Astrocyte (in vitro differentiated cells and primary cell): ENCODE measurements at regions not wholly inside any gene's neighbourhood (a gene's known extent, or its start where the extent isn't known, plus 50 kb on each side); places are given as distances from the start of the nearest gene placed in this dataset.

Experiments
- CTCF ChIP-seq: IDR thresholded peaks from 2 replicates; pipeline ENCODE4 v1.5.1; 2011; ENCODE audit warnings: low read depth, mild to moderate bottlenecking, inconsistent platforms, low read length, moderate library complexity; ENCODE audit not compliant: insufficient read depth
- EZH2 ChIP-seq: IDR thresholded peaks from 2 replicates; pipeline ENCODE4 v1.6.1; 2012; ENCODE audit warnings: mild to moderate bottlenecking, low read length, inconsistent platforms; ENCODE audit not compliant: insufficient read depth

- no peak for TF ChIP-seq CTCF
- TF ChIP-seq EZH2 = no peak
These were observed 351.9 kb downstream of the GALR1 start for GRCh38 chr18:77601567-77601966.
